GM20000 (cell line): ENCODE measurements at regions not wholly inside any gene's neighbourhood (a gene's known extent, or its start where the extent isn't known, plus 50 kb on each side); places are given as distances from the start of the nearest gene placed in this dataset.

Experiments
- DNase-seq: peaks from one replicate; pipeline ENCODE4 v3.0.0; 2012; ENCODE audit warnings: low spot score
- CTCF ChIP-seq: IDR thresholded peaks from 2 replicates; pipeline ENCODE4 v1.5.1; 2012; ENCODE audit warnings: mild to moderate bottlenecking, control low read depth; ENCODE audit errors: extremely low read depth, missing control alignments

GRCh38 chr5:9885164-9885563 is 255.0 kb upstream of the TAS2R1 start:
- DNase-seq = no peak
- TF ChIP-seq CTCF = no peak

- no peak for DNase-seq
Measured at GRCh38 chr5:9878206-9878605, 248.1 kb upstream of the TAS2R1 start.

GRCh38 chr5:9877488-9877887 is 247.3 kb upstream of the TAS2R1 start:
- DNase-seq = no peak
- no peak for TF ChIP-seq CTCF

More at GRCh38 chr5:9878206-9878605, 248.1 kb upstream of the TAS2R1 start:
- no peak for TF ChIP-seq CTCF

- no peak for DNase-seq
- no peak for TF ChIP-seq CTCF
Measured at GRCh38 chr5:9876451-9876850, 246.3 kb upstream of the TAS2R1 start.

GRCh38 chr5:9869616-9870288 is 239.6 kb upstream of the TAS2R1 start:
- no peak for DNase-seq
- TF ChIP-seq CTCF = no peak

GRCh38 chr5:9865574-9865973 is 235.4 kb upstream of the TAS2R1 start:
- no peak for TF ChIP-seq CTCF
- no peak for DNase-seq

- no peak for DNase-seq
- no peak for TF ChIP-seq CTCF
Measured at GRCh38 chr5:9864791-9865190, 234.6 kb upstream of the TAS2R1 start.
